NOMO-1 (cell line): ENCODE measurements at regions not wholly inside any gene's neighbourhood (a gene's known extent, or its start where the extent isn't known, plus 50 kb on each side); places are given as distances from the start of the nearest gene placed in this dataset.
"Not testable (repeated sequence)": the region's sequence is repeated elsewhere in the genome, so short reads cannot be mapped to it uniquely, and the experiment has no call there.

ENCODE experiments used
- DNase-seq, 2 experiments: peaks; one replicate each; lab custom pipeline; 2025; ENCODE audit not compliant: unreplicated experiment in 2 of 2; lab: John Stamatoyannopoulos, UW

GRCh38 chr7:52410032-52410431 is 625.4 kb upstream of the POM121L12 start:
- DNase-seq: no peak

- no peak for DNase-seq
These were observed 628.6 kb upstream of the POM121L12 start for GRCh38 chr7:52406808-52407207.

GRCh38 chr7:52382731-52383130 is 652.7 kb upstream of the POM121L12 start:
- DNase-seq: no peak

GRCh38 chr7:52369922-52370321 is 665.5 kb upstream of the POM121L12 start:
- DNase-seq: no peak

GRCh38 chr7:52365349-52365748 is 670.1 kb upstream of the POM121L12 start:
- no peak for DNase-seq

- DNase-seq: no peak
These were observed 672.9 kb upstream of the POM121L12 start for GRCh38 chr7:52362521-52362920.

- no peak for DNase-seq
These were observed 674.9 kb upstream of the POM121L12 start for GRCh38 chr7:52360541-52360940.

GRCh38 chr7:52355053-52355452 is 680.4 kb upstream of the POM121L12 start:
- DNase-seq: peak in 1 of 2 experiments; percentile 11

GRCh38 chr7:52352013-52352981 is 683.1 kb upstream of the POM121L12 start:
- DNase-seq: no peak

GRCh38 chr7:52344015-52344414 is 691.4 kb upstream of the POM121L12 start:
- no peak for DNase-seq

- no peak for DNase-seq
These were observed 695.4 kb upstream of the POM121L12 start for GRCh38 chr7:52340067-52340466.

- not testable (repeated sequence) for DNase-seq
These were observed 707.1 kb upstream of the POM121L12 start for GRCh38 chr7:52328328-52328727.

- DNase-seq: no peak
These were observed 710.2 kb upstream of the POM121L12 start for GRCh38 chr7:52325237-52325636.

- DNase-seq: no peak
These were observed 712.2 kb upstream of the POM121L12 start for GRCh38 chr7:52323202-52323746.

- DNase-seq: no peak
These were observed 714.8 kb upstream of the POM121L12 start for GRCh38 chr7:52320610-52321009.

- no peak for DNase-seq
These were observed 717.5 kb upstream of the POM121L12 start for GRCh38 chr7:52317921-52318320.

GRCh38 chr7:52311886-52312285 is 723.5 kb upstream of the POM121L12 start:
- DNase-seq: no peak

- no peak for DNase-seq
These were observed 725.8 kb upstream of the POM121L12 start for GRCh38 chr7:52309631-52310030.

- DNase-seq: no peak
These were observed 732.5 kb upstream of the POM121L12 start for GRCh38 chr7:52302765-52303520.

- no peak for DNase-seq
These were observed 738.3 kb upstream of the POM121L12 start for GRCh38 chr7:52297128-52297527.

GRCh38 chr7:52294942-52295341 is 740.5 kb upstream of the POM121L12 start:
- DNase-seq: no peak
